HG02798 (cell line): ENCODE measurements at regions not wholly inside any gene's neighbourhood (a gene's known extent, or its start where the extent isn't known, plus 50 kb on each side); places are given as distances from the start of the nearest gene placed in this dataset.
"Not testable (repeated sequence)": the region's sequence is repeated elsewhere in the genome, so short reads cannot be mapped to it uniquely, and the experiment has no call there.

Experiments used
- ATAC-seq: cut with Tn5 transposase; IDR thresholded peaks from one replicate; pipeline ENCODE4 v1.9.1; 2021; ENCODE audit warnings: mild to moderate bottlenecking; ENCODE audit not compliant: unreplicated experiment, poor library complexity

GRCh38 chr12:90831712-90832111 lies 123.3 kb downstream of the CCER1 start:
- no peak for ATAC-seq

- no peak for ATAC-seq
Measured at GRCh38 chr12:90829044-90829443, 125.9 kb downstream of the CCER1 start.

GRCh38 chr12:90828621-90829020 lies 126.4 kb downstream of the CCER1 start:
- ATAC-seq: no peak

GRCh38 chr12:90827567-90827966 lies 127.4 kb downstream of the CCER1 start:
- no peak for ATAC-seq

GRCh38 chr12:90826036-90826435 lies 128.9 kb downstream of the CCER1 start:
- ATAC-seq: no peak

GRCh38 chr12:90823859-90824258 lies 131.1 kb downstream of the CCER1 start:
- ATAC-seq: no peak

- no peak for ATAC-seq
Measured at GRCh38 chr12:90819709-90820108, 135.3 kb downstream of the CCER1 start.

- ATAC-seq: no peak
Measured at GRCh38 chr12:90816353-90817089, 138.5 kb downstream of the CCER1 start.

GRCh38 chr12:90809940-90810339 lies 145.0 kb downstream of the CCER1 start:
- no peak for ATAC-seq

- no peak for ATAC-seq
Measured at GRCh38 chr12:90808568-90808967, 146.4 kb downstream of the CCER1 start.

- ATAC-seq: no peak
Measured at GRCh38 chr12:90802727-90803126, 152.2 kb downstream of the CCER1 start.

- no peak for ATAC-seq
Measured at GRCh38 chr12:90801776-90802175, 153.2 kb downstream of the CCER1 start.

GRCh38 chr12:90794212-90794611 lies 160.8 kb downstream of the CCER1 start:
- ATAC-seq: no peak

GRCh38 chr12:90792718-90793117 lies 162.3 kb downstream of the CCER1 start:
- ATAC-seq: not testable (repeated sequence)

GRCh38 chr12:90791445-90791844 lies 163.5 kb downstream of the CCER1 start:
- no peak for ATAC-seq

- ATAC-seq: no peak
Measured at GRCh38 chr12:90790747-90791146, 164.2 kb downstream of the CCER1 start.

GRCh38 chr12:90773491-90773890 lies 181.5 kb downstream of the CCER1 start:
- ATAC-seq: no peak

GRCh38 chr12:90770861-90771260 lies 184.1 kb downstream of the CCER1 start:
- no peak for ATAC-seq

- ATAC-seq: no peak
Measured at GRCh38 chr12:90757957-90758356, 197.0 kb downstream of the CCER1 start.

- no peak for ATAC-seq
Measured at GRCh38 chr12:90745211-90745610, 209.8 kb downstream of the CCER1 start.

- ATAC-seq: no peak
Measured at GRCh38 chr12:90741611-90742010, 213.4 kb downstream of the CCER1 start.

GRCh38 chr12:90729736-90730135 lies 225.2 kb downstream of the CCER1 start:
- ATAC-seq: no peak
